CD14-positive monocyte (primary cell): ENCODE measurements at regions not wholly inside any gene's neighbourhood (a gene's known extent, or its start where the extent isn't known, plus 50 kb on each side); places are given as distances from the start of the nearest gene placed in this dataset.

Experiments
- DNase-seq, 3 donors: peaks; one replicate each; pipeline ENCODE4 v3.0.0-alpha.2; 2011 to 2022
- H2AFZ ChIP-seq: 2 replicates; pipeline ENCODE4 v1.6.0; 2012; ENCODE audit warnings: mild to moderate bottlenecking, low read depth, low read length, inconsistent platforms; ENCODE audit not compliant: insufficient read depth, poor library complexity, severe bottlenecking
- H3K27ac ChIP-seq, 2 donors: 1 replicate in 1 of 2; 2 replicates in 1 of 2; pipeline ENCODE4 v1.5.1; 2012 to 2013; ENCODE audit warnings: low read length in 2 of 2, control low read depth in 1 of 2, inconsistent platforms in 1 of 2, low read depth in 1 of 2, mild to moderate bottlenecking in 1 of 2
- H3K27me3 ChIP-seq, 2 donors: one replicate each; pipeline versions ENCODE4 v1.6.0 to v1.6.1; 2011 to 2013; ENCODE audit warnings: low read length in 2 of 2; ENCODE audit not compliant: control insufficient read depth in 2 of 2, insufficient read depth in 2 of 2
- H3K36me3 ChIP-seq, 2 donors: replicated peaks in 1 of 2; 1 replicate in 1 of 2; 2 replicates in 1 of 2; pipeline versions ENCODE4 v1.5.1 to v1.6.1; 2012 to 2013; ENCODE audit warnings: low read length in 2 of 2, control low read depth in 1 of 2, inconsistent platforms in 1 of 2, mild to moderate bottlenecking in 1 of 2; ENCODE audit not compliant: insufficient read depth in 2 of 2, control insufficient read depth in 1 of 2
- H3K4me1 ChIP-seq, 2 donors: 1 replicate in 1 of 2; 2 replicates in 1 of 2; pipeline versions ENCODE4 v1.5.1 to v1.6.1; 2012 to 2013; ENCODE audit warnings: low read length in 2 of 2, control low read depth in 1 of 2, inconsistent platforms in 1 of 2, mild to moderate bottlenecking in 1 of 2, moderate library complexity in 1 of 2; ENCODE audit not compliant: insufficient read depth in 2 of 2, control insufficient read depth in 1 of 2
- H3K4me2 ChIP-seq: replicated peaks from 2 replicates; pipeline ENCODE3; 2012; ENCODE audit warnings: low read length, moderate library complexity, mild to moderate bottlenecking; ENCODE audit not compliant: poor library complexity, severe bottlenecking; ENCODE audit errors: extremely low read depth
- H3K4me3 ChIP-seq, 3 experiments: fragments of 200-600 bp in 1 of 3; sonication (generic) in 1 of 3; replicated peaks in 1 of 3; 1 replicate in 2 of 3; 2 replicates in 1 of 3; pipeline ENCODE4 v1.5.1; 2011 to 2013; ENCODE audit warnings: low read length in 3 of 3, mild to moderate bottlenecking in 3 of 3, control low read depth in 2 of 3, low read depth in 2 of 3, inconsistent platforms in 1 of 3, moderate library complexity in 1 of 3
- H3K79me2 ChIP-seq: 2 replicates; pipeline ENCODE4 v1.6.0; 2012; ENCODE audit warnings: mild to moderate bottlenecking, control low read depth, inconsistent platforms, low read length, moderate library complexity; ENCODE audit not compliant: insufficient read depth
- H3K9ac ChIP-seq: 2 replicates; pipeline ENCODE4 v1.6.0; 2017; ENCODE audit warnings: low read length, mild to moderate bottlenecking; ENCODE audit not compliant: insufficient read depth, poor library complexity, severe bottlenecking
- H3K9me3 ChIP-seq, 2 donors: replicated peaks in 1 of 2; 1 replicate in 1 of 2; 2 replicates in 1 of 2; pipeline versions ENCODE4 v1.5.1 to v1.6.1; 2012 to 2013; ENCODE audit warnings: low read length in 2 of 2, control low read depth in 1 of 2; ENCODE audit not compliant: control insufficient read depth in 1 of 2, insufficient read depth in 1 of 2
- H4K20me1 ChIP-seq: 2 replicates; pipeline ENCODE4 v1.6.0; 2012; ENCODE audit warnings: mild to moderate bottlenecking, low read length, control low read depth, moderate library complexity; ENCODE audit not compliant: insufficient read depth
- H3K27ac Mint-ChIP-seq, 7 donors: one replicate each; pipeline ENCODE4 v1.8.0; 2020; ENCODE audit warnings: mild to moderate bottlenecking in 7 of 7, mixed read lengths in 7 of 7, moderate library complexity in 6 of 7, inconsistent platforms in 2 of 7
- H3K27me3 Mint-ChIP-seq, 3 donors: one replicate each; pipeline ENCODE4 v1.8.0; 2021 to 2022; ENCODE audit warnings: low read depth in 3 of 3, mild to moderate bottlenecking in 3 of 3, mixed read lengths in 3 of 3, moderate library complexity in 3 of 3, inconsistent platforms in 1 of 3
- H3K36me3 Mint-ChIP-seq, 2 donors: one replicate each; pipeline ENCODE4 v1.8.0; 2020; ENCODE audit warnings: mixed read lengths in 2 of 2, inconsistent platforms in 1 of 2, mild to moderate bottlenecking in 1 of 2
- H3K4me1 Mint-ChIP-seq: one replicate; pipeline ENCODE4 v1.8.0; 2020; ENCODE audit warnings: mild to moderate bottlenecking, mixed read lengths
- H3K4me3 Mint-ChIP-seq, 2 donors: one replicate each; pipeline ENCODE4 v1.8.0; 2020; ENCODE audit warnings: mild to moderate bottlenecking in 2 of 2, mixed read lengths in 2 of 2, moderate library complexity in 1 of 2
- H3K9me3 Mint-ChIP-seq, 7 donors: one replicate each; pipeline ENCODE4 v1.8.0; 2020 to 2022; ENCODE audit warnings: mixed read lengths in 7 of 7, mild to moderate bottlenecking in 6 of 7, moderate library complexity in 6 of 7, inconsistent platforms in 2 of 7
- WGBS: methylation state at CpG from one replicate; pipeline ENCODE4 v1.1.5; 2013; ENCODE audit warnings: missing lambda C conversion rate; ENCODE audit not compliant: insufficient coverage; 5-methylcytosine and 5-hydroxymethylcytosine counted together
- intact Hi-C, 2 donors: fragments of 100-400 bp; cut with micrococcal nuclease; formaldehyde crosslinking; loops; one replicate each; pipeline versions ENCODE4 v1.15.0 to v1.15.1; 2023
- TF ChIP-seq, protein P1 (sequence below): fragments of 200-600 bp; IDR thresholded peaks from one replicate; pipeline ENCODE4 v1.8.0; 2022; ENCODE audit warnings: antibody characterized with exemption, mild to moderate bottlenecking

GRCh38 chr10:63077800-63078199, 55.3 kb upstream of the NRBF2 start:
- Histone ChIP-seq H3K9ac (no peak overlapping the region), H3K4me2 (no peak overlapping the region), H3K9me3 (no peaks in the 10 kb centered on the region), H2AFZ (no peak overlapping the region), H3K27me3 (no peaks in the 10 kb centered on the region), H3K4me1 (no peaks in the 10 kb centered on the region), H3K36me3 (no peaks in the 10 kb centered on the region), H4K20me1 (no peaks in the 10 kb centered on the region), H3K27ac (no peak overlapping the region), H3K79me2 (no peaks in the 10 kb centered on the region), H3K4me3 (no peak overlapping the region)
- no peaks in the 10 kb centered on the region for H3K9me3 Mint-ChIP-seq
- TF ChIP-seq, protein P1, sequence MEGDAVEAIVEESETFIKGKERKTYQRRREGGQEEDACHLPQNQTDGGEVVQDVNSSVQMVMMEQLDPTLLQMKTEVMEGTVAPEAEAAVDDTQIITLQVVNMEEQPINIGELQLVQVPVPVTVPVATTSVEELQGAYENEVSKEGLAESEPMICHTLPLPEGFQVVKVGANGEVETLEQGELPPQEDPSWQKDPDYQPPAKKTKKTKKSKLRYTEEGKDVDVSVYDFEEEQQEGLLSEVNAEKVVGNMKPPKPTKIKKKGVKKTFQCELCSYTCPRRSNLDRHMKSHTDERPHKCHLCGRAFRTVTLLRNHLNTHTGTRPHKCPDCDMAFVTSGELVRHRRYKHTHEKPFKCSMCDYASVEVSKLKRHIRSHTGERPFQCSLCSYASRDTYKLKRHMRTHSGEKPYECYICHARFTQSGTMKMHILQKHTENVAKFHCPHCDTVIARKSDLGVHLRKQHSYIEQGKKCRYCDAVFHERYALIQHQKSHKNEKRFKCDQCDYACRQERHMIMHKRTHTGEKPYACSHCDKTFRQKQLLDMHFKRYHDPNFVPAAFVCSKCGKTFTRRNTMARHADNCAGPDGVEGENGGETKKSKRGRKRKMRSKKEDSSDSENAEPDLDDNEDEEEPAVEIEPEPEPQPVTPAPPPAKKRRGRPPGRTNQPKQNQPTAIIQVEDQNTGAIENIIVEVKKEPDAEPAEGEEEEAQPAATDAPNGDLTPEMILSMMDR, result no peak
- no peak overlapping the region for H3K27ac Mint-ChIP-seq
- no peaks in the 10 kb centered on the region for H3K4me1 Mint-ChIP-seq
- WGBS, result 100% methylated on average over 2 of the region's 4 CpGs
- no peak for DNase-seq
- no peaks in the 10 kb centered on the region for H3K36me3 Mint-ChIP-seq
- H3K4me3 Mint-ChIP-seq, result no peak overlapping the region
- intact Hi-C loops, result no loop called here
- peaks cover 4 to 9% (median 9%) of the 10 kb centered on the region in 3 donors for H3K27me3 Mint-ChIP-seq

- no peak overlapping the region for H3K9ac ChIP-seq
- TF ChIP-seq, protein P1, result no peak
- no peak overlapping the region for H3K27ac ChIP-seq
- no peak for DNase-seq
- H3K9me3 Mint-ChIP-seq, result no peaks in the 10 kb centered on the region
- no peak overlapping the region for H2AFZ ChIP-seq
- intact Hi-C loops, result no loop called here
- H3K79me2 ChIP-seq, result no peaks in the 10 kb centered on the region
- no peak overlapping the region for H3K4me2 ChIP-seq
- H3K4me1 ChIP-seq, result peaks cover 7% of the 10 kb centered on the region in 2 donors
- no peaks in the 10 kb centered on the region for H3K36me3 ChIP-seq
- no peak overlapping the region for H3K27ac Mint-ChIP-seq
- no peaks in the 10 kb centered on the region for H3K27me3 ChIP-seq
- no peaks in the 10 kb centered on the region for H3K9me3 ChIP-seq
- H3K4me3 ChIP-seq, result no peak overlapping the region
- H4K20me1 ChIP-seq, result no peaks in the 10 kb centered on the region
- WGBS, result 95% methylated on average over 6 of the region's 11 CpGs
- H3K27me3 Mint-ChIP-seq, result peaks cover 2 to 7% (median 6%) of the 10 kb centered on the region in 3 donors
- H3K36me3 Mint-ChIP-seq, result no peaks in the 10 kb centered on the region
- H3K4me1 Mint-ChIP-seq, result peaks cover 12% of the 10 kb centered on the region
- H3K4me3 Mint-ChIP-seq, result no peak overlapping the region
These were observed 60.2 kb upstream of the NRBF2 start for GRCh38 chr10:63072951-63073350.
